HG03342 (cell line): ENCODE measurements at regions not wholly inside any gene's neighbourhood (a gene's known extent, or its start where the extent isn't known, plus 50 kb on each side); places are given as distances from the start of the nearest gene placed in this dataset.

Experiments
- ATAC-seq: cut with Tn5 transposase; IDR thresholded peaks from one replicate; pipeline ENCODE4 v1.9.1; 2021; ENCODE audit warnings: mild to moderate bottlenecking, moderate library complexity; ENCODE audit not compliant: unreplicated experiment

- no peak for ATAC-seq
Measured at GRCh38 chr6:53216301-53216700, 67.7 kb upstream of the GCM1 start.

GRCh38 chr6:53214172-53214571 lies 65.5 kb upstream of the GCM1 start:
- no peak for ATAC-seq

- ATAC-seq, result no peak
Measured at GRCh38 chr6:53210811-53211210, 62.2 kb upstream of the GCM1 start.

- no peak for ATAC-seq
Measured at GRCh38 chr6:53209681-53210080, 61.0 kb upstream of the GCM1 start.

- no peak for ATAC-seq
Measured at GRCh38 chr6:53205778-53206177, 57.1 kb upstream of the GCM1 start.

- no peak for ATAC-seq
Measured at GRCh38 chr6:53203483-53203882, 54.8 kb upstream of the GCM1 start.

GRCh38 chr6:53202052-53202451 lies 53.4 kb upstream of the GCM1 start:
- no peak for ATAC-seq

- no peak for ATAC-seq
Measured at GRCh38 chr6:53201270-53201669, 52.6 kb upstream of the GCM1 start.

GRCh38 chr6:53199765-53200164 lies 51.1 kb upstream of the GCM1 start:
- ATAC-seq, result no peak

GRCh38 chr6:53199156-53199555 lies 50.5 kb upstream of the GCM1 start:
- ATAC-seq, result peak; percentile 99
